ENCODE measurements at regions not wholly inside any gene's neighbourhood (a gene's known extent, or its start where the extent isn't known, plus 50 kb on each side); places are given as distances from the start of the nearest gene placed in this dataset.

DNA sequence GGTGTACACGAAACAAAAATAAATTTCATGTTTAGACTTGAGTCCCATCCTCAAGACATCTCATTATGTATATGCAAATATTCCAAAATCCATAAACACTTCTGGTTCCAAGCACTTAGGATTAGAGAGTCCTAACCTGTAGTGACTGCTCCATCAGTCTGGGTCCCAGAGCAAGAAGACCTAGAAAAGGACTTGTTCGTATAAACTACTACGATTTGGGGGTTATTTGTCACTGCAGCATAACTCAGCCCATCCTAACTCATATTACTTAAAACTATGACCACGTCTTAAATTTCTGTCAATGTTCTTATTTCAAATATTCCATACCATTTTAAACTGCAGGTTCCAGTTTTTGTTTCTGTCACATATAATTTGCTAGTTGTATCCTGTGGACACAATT lies 463.0 kb downstream of the AGTPBP1 start:
- Mint-ChIP-seq H3K27me3 (ENCODE audit: unreplicated experiment) (no peaks in the 10 kb centered on the region), H3K27ac (ENCODE audit: unreplicated experiment) (no peak overlapping the region), H3K4me3 (ENCODE audit: unreplicated experiment) (no peak overlapping the region), H3K9me3 (ENCODE audit: unreplicated experiment) (peaks cover 5% of the 10 kb centered on the region), H3K36me3 (ENCODE audit: unreplicated experiment) (no peaks in the 10 kb centered on the region), H3K4me1 (ENCODE audit: low read depth, unreplicated experiment) (no peaks in the 10 kb centered on the region)
- no peak for DNase-seq
- TF ChIP-seq, protein P1, sequence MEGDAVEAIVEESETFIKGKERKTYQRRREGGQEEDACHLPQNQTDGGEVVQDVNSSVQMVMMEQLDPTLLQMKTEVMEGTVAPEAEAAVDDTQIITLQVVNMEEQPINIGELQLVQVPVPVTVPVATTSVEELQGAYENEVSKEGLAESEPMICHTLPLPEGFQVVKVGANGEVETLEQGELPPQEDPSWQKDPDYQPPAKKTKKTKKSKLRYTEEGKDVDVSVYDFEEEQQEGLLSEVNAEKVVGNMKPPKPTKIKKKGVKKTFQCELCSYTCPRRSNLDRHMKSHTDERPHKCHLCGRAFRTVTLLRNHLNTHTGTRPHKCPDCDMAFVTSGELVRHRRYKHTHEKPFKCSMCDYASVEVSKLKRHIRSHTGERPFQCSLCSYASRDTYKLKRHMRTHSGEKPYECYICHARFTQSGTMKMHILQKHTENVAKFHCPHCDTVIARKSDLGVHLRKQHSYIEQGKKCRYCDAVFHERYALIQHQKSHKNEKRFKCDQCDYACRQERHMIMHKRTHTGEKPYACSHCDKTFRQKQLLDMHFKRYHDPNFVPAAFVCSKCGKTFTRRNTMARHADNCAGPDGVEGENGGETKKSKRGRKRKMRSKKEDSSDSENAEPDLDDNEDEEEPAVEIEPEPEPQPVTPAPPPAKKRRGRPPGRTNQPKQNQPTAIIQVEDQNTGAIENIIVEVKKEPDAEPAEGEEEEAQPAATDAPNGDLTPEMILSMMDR (IDR thresholded peaks at IDR 0.05; ENCODE audit: partially characterized antibody, unreplicated experiment) = no peak

DNA sequence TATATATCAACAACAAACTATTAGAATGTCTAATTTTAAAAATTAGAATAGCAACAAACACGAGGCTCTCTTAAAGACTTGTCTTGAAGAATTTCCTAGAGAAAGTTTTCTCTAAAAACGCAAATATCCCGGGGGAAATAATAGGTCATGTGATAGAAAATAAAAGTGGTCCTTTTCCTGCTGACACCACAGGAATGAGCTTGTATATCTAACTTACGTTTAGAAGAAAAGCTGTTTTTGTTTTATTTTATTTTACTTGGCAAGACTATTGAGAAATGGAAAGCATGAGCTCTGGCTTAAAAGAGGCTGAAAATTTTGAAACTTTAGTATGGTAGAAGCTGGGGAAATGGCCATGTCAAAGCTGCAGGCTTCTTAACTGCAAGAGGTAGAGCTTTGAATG lies 465.0 kb downstream of the AGTPBP1 start:
- TF ChIP-seq, protein P1 (IDR thresholded peaks at IDR 0.05; ENCODE audit: partially characterized antibody, unreplicated experiment) = no peak
- H3K4me3 Mint-ChIP-seq (ENCODE audit: unreplicated experiment) = no peak overlapping the region
- no peak for DNase-seq
- no peaks in the 10 kb centered on the region for H3K4me1 Mint-ChIP-seq (ENCODE audit: low read depth, unreplicated experiment)
- H3K9me3 Mint-ChIP-seq (ENCODE audit: unreplicated experiment) = peaks cover 2% of the 10 kb centered on the region
- H3K27me3 Mint-ChIP-seq (ENCODE audit: unreplicated experiment) = no peaks in the 10 kb centered on the region
- H3K36me3 Mint-ChIP-seq (ENCODE audit: unreplicated experiment) = no peaks in the 10 kb centered on the region
- H3K27ac Mint-ChIP-seq (ENCODE audit: unreplicated experiment) = no peak overlapping the region

DNA sequence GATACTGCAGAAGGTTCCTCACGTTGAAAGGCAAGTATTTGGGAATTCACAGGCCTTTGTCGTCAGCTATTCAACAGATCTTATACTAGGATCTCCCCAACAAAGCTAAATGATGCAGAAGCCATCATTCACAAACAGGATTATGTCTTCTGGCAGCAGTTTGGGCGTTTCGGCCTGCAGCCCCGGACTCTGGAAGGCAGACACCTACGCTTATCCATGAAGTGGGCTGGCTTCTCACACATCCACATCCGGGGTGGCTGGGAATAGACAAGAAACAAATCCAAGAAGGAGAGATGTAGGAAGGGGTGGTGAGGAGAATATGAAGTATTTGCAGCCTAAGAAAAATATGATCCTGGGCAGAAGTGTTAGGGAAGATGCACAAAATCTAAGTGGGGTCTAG lies 471.9 kb downstream of the AGTPBP1 start:
- Mint-ChIP-seq H3K36me3 (ENCODE audit: unreplicated experiment) (no peaks in the 10 kb centered on the region), H3K27ac (ENCODE audit: unreplicated experiment) (no peak overlapping the region), H3K27me3 (ENCODE audit: unreplicated experiment) (no peaks in the 10 kb centered on the region), H3K4me3 (ENCODE audit: unreplicated experiment) (no peak overlapping the region), H3K9me3 (ENCODE audit: unreplicated experiment) (no peaks in the 10 kb centered on the region), H3K4me1 (ENCODE audit: low read depth, unreplicated experiment) (no peaks in the 10 kb centered on the region)
- TF ChIP-seq, protein P1 (IDR thresholded peaks at IDR 0.05; ENCODE audit: partially characterized antibody, unreplicated experiment) = no peak
- DNase-seq = no peak

DNA sequence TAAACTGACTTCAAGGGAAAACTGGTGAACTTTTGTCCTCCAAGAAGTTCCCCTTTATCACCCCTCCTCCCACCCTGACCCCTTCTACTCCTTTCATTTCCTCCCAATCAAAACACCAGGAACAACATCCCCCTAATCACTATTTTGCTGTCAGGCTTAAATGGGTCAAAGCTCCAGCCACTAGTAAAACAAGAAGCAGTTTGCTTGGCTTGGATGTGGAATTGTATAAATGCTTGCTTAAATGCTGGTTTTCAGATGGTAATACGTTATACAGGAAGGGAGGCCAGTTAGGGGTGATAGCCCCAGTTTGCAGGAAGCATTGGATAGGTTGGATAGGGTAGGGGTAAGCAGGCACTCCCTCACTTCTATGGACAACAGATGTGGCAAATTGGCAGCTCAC lies 473.6 kb downstream of the AGTPBP1 start:
- H3K4me1 Mint-ChIP-seq (ENCODE audit: low read depth, unreplicated experiment) = no peaks in the 10 kb centered on the region
- TF ChIP-seq, protein P1 (IDR thresholded peaks at IDR 0.05; ENCODE audit: partially characterized antibody, unreplicated experiment) = no peak
- H3K36me3 Mint-ChIP-seq (ENCODE audit: unreplicated experiment) = no peaks in the 10 kb centered on the region
- no peak overlapping the region for H3K27ac Mint-ChIP-seq (ENCODE audit: unreplicated experiment)
- no peaks in the 10 kb centered on the region for H3K9me3 Mint-ChIP-seq (ENCODE audit: unreplicated experiment)
- no peaks in the 10 kb centered on the region for H3K27me3 Mint-ChIP-seq (ENCODE audit: unreplicated experiment)
- no peak for DNase-seq
- no peak overlapping the region for H3K4me3 Mint-ChIP-seq (ENCODE audit: unreplicated experiment)

DNA sequence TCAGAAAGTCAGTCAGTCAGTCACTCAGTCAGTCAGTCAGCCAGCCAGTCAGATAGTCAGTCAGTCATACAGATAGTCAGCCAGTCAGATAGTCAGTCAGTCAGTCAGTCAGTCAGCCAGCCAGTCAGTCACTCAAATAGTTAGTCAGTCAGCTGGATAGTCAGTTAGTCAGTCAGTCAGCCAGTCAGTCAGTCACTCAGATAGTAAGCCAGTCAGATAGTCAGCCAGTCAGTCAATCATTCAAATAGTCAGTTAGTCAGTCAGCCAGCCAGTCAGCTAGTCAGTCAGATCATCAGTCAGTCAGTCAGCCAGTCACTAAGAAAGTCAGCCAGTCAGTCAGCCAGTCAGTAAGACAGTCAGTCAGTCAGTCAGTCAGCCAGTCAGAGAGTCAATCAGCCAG lies 477.1 kb downstream of the AGTPBP1 start:
- Mint-ChIP-seq H3K27ac (ENCODE audit: unreplicated experiment) (no peak overlapping the region), H3K4me1 (ENCODE audit: low read depth, unreplicated experiment) (no peaks in the 10 kb centered on the region), H3K9me3 (ENCODE audit: unreplicated experiment) (no peaks in the 10 kb centered on the region), H3K36me3 (ENCODE audit: unreplicated experiment) (no peaks in the 10 kb centered on the region), H3K4me3 (ENCODE audit: unreplicated experiment) (no peak overlapping the region), H3K27me3 (ENCODE audit: unreplicated experiment) (no peaks in the 10 kb centered on the region)
- TF ChIP-seq, protein P1 (IDR thresholded peaks at IDR 0.05; ENCODE audit: partially characterized antibody, unreplicated experiment) = no peak
- DNase-seq = no peak

All from glutamatergic neuron (in vitro differentiated cells).